ENCODE measurements at regions not wholly inside any gene's neighbourhood (a gene's known extent, or its start where the extent isn't known, plus 50 kb on each side); places are given as distances from the start of the nearest gene placed in this dataset.

DNA sequence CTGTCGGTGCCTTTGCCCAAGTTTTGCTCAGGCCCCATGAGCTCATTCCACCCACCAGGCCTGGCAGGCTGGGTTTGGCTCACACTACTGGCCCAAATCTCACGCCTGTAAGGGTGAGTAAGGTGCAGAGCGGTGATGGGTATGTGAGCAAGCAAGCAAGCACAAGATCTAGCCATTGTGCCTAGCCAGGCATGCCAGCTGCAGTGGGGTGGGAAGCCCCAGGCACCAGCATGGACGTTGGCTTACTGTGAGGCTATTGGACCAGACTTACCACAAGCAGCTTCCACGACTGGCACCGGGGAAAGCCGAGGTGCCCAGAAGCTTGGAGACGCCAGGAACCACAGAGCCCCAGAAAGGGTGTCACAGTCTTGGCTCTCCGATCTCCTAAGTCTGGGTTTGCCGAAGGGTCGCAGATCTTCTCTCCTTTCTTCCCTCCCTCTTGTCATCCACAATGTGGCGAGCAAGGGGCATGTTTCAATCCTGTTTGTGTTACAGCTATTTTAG is 2659.4 kb upstream of the PCDH20 start:
- WGBS (ENCODE audit: insufficient coverage), result 95% methylated on average over 11 of the region's 12 CpGs
- Histone ChIP-seq H3K36me3 (ENCODE audit: control insufficient read depth in 4 of 4, insufficient read depth in 4 of 4, low read length in 3 of 4) (no peaks in the 10 kb centered on the region), H3K4me1 (ENCODE audit: control extremely low read depth in 1 of 4, control insufficient read depth in 4 of 4, insufficient read depth in 4 of 4, low read length in 3 of 4) (peaks cover 0 to 3% (median 0%) of the 10 kb centered on the region in 4 experiments), H3K4me3 (ENCODE audit: control insufficient read depth in 1 of 7, extremely low read depth in 1 of 7, insufficient read depth in 4 of 7, low read depth in 2 of 7, low read length in 6 of 7) (peak overlapping the region in 2 of 7 experiments; percentile 0 to 44), H3K27me3 (replicated peaks in 2 of 5; ENCODE audit: control insufficient read depth in 4 of 5, insufficient read depth in 5 of 5, low read length in 4 of 5) (no peaks in the 10 kb centered on the region), H3K9me3 (ENCODE audit: control extremely low read depth in 1 of 5, control insufficient read depth in 4 of 5, insufficient read depth in 2 of 5, low read depth in 1 of 5, low read length in 4 of 5) (peaks cover 0 to 3% (median 0%) of the 10 kb centered on the region in 5 experiments), H3K27ac (ENCODE audit: insufficient read depth in 1 of 2, low read depth in 1 of 2, low read length in 2 of 2, poor library complexity in 1 of 2, severe bottlenecking in 2 of 2) (peak overlapping the region in 1 of 2 experiments; percentile 29)
- DNase-seq, result no peak
- ChIA-PET CTCF (no interaction called here), POLR2A (no interaction called here)

DNA sequence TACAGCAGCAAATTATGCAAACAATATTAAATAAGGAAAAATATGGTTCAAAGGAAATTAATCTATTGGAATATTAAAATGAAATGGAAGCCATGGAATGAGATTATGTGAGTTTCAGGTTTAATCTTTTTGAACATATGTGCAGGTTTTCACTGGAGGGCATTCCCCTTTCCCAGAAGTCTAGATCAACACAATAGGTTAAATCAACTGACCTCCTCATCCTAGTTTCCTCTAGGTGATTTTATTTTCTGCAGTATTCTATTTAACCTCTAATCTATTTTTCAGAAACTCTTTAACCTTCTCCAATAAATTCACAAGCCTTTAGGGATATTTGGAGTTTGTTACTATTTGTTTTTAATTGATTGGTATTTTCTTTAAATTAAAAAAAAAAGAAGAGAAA is 2657.6 kb upstream of the PCDH20 start:
- H3K4me1 ChIP-seq (ENCODE audit: control extremely low read depth in 1 of 4, control insufficient read depth in 4 of 4, insufficient read depth in 4 of 4, low read length in 3 of 4), result peaks cover 0 to 3% (median 0%) of the 10 kb centered on the region in 4 experiments
- H3K9me3 ChIP-seq (ENCODE audit: control extremely low read depth in 1 of 5, control insufficient read depth in 4 of 5, insufficient read depth in 2 of 5, low read depth in 1 of 5, low read length in 4 of 5), result peaks cover 0 to 3% (median 0%) of the 10 kb centered on the region in 5 experiments
- no peak overlapping the region for H3K27ac ChIP-seq (ENCODE audit: insufficient read depth in 1 of 2, low read depth in 1 of 2, low read length in 2 of 2, poor library complexity in 1 of 2, severe bottlenecking in 2 of 2)
- POLR2A ChIA-PET, result no interaction called here
- H3K27me3 ChIP-seq (replicated peaks in 2 of 5; ENCODE audit: control insufficient read depth in 4 of 5, insufficient read depth in 5 of 5, low read length in 4 of 5), result no peaks in the 10 kb centered on the region
- no peak overlapping the region for H3K4me3 ChIP-seq (ENCODE audit: control insufficient read depth in 1 of 7, extremely low read depth in 1 of 7, insufficient read depth in 4 of 7, low read depth in 2 of 7, low read length in 6 of 7)
- no peak for DNase-seq
- CTCF ChIA-PET, result no interaction called here
- no peaks in the 10 kb centered on the region for H3K36me3 ChIP-seq (ENCODE audit: control insufficient read depth in 4 of 4, insufficient read depth in 4 of 4, low read length in 3 of 4)

DNA sequence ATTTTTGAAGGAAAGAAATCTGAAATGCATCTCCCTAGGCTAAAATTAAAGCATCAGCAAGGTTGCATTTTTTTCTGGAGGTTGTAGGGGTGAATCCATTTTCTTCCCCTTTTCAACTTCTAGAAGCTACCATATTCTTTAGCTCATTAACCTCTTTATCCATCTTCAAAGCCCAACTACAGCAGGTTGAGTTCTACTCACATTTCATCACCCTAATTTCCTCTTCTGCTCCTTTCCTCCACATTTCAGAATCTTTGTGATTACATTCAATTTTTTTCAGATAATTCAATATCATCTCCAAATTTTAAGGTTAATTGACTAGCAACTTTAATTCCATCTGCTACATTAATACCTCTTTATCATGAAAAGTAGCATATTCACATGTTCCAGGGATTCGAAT is 2655.7 kb upstream of the PCDH20 start:
- H3K9me3 ChIP-seq (ENCODE audit: control extremely low read depth in 1 of 5, control insufficient read depth in 4 of 5, insufficient read depth in 2 of 5, low read depth in 1 of 5, low read length in 4 of 5), result no peaks in the 10 kb centered on the region
- H3K4me3 ChIP-seq (ENCODE audit: control insufficient read depth in 1 of 7, extremely low read depth in 1 of 7, insufficient read depth in 4 of 7, low read depth in 2 of 7, low read length in 6 of 7), result no peak overlapping the region
- peaks cover 0 to 10% (median 6%) of the 10 kb centered on the region in 4 experiments for H3K4me1 ChIP-seq (ENCODE audit: control extremely low read depth in 1 of 4, control insufficient read depth in 4 of 4, insufficient read depth in 4 of 4, low read length in 3 of 4)
- ChIA-PET POLR2A (no interaction called here), CTCF (no interaction called here)
- no peaks in the 10 kb centered on the region for H3K27me3 ChIP-seq (replicated peaks in 2 of 5; ENCODE audit: control insufficient read depth in 4 of 5, insufficient read depth in 5 of 5, low read length in 4 of 5)
- no peak overlapping the region for H3K27ac ChIP-seq (ENCODE audit: insufficient read depth in 1 of 2, low read depth in 1 of 2, low read length in 2 of 2, poor library complexity in 1 of 2, severe bottlenecking in 2 of 2)
- no peak for DNase-seq
- WGBS (ENCODE audit: insufficient coverage), result no CpG with 5 or more reads among the region's 1 CpG
- H3K36me3 ChIP-seq (ENCODE audit: control insufficient read depth in 4 of 4, insufficient read depth in 4 of 4, low read length in 3 of 4), result no peaks in the 10 kb centered on the region

DNA sequence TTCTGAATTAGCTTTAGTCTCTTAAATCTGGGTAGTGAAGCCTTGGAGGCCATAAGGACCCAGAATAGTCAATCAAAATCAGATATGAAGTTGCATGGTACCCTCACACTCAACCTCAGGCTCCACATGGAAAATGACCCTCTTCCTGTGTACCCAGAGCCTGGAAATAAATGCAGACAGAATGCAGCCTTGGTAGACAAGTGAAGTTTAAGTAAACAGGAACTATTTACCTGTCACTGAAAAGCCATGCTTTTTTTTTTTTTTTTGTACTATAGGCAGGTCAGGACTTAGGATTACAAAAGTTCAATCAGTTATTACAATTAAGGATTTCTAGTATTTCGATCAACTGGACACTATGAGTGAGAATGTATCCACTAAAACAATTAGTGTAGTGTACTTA is 2654.2 kb upstream of the PCDH20 start:
- DNase-seq, result no peak
- no CpG with 5 or more reads among the region's 1 CpG for WGBS (ENCODE audit: insufficient coverage)
- ChIA-PET CTCF (no interaction called here), POLR2A (interaction anchor here (0.8 kb wide), 1 partner anchor 922 kb away, joined by 5 read pairs; no protein-coding TSS in a partner anchor)
- Histone ChIP-seq H3K27ac (ENCODE audit: insufficient read depth in 1 of 2, low read depth in 1 of 2, low read length in 2 of 2, poor library complexity in 1 of 2, severe bottlenecking in 2 of 2) (no peak overlapping the region), H3K36me3 (ENCODE audit: control insufficient read depth in 4 of 4, insufficient read depth in 4 of 4, low read length in 3 of 4) (no peaks in the 10 kb centered on the region), H3K27me3 (replicated peaks in 2 of 5; ENCODE audit: control insufficient read depth in 4 of 5, insufficient read depth in 5 of 5, low read length in 4 of 5) (no peaks in the 10 kb centered on the region), H3K4me3 (ENCODE audit: control insufficient read depth in 1 of 7, extremely low read depth in 1 of 7, insufficient read depth in 4 of 7, low read depth in 2 of 7, low read length in 6 of 7) (no peak overlapping the region), H3K9me3 (ENCODE audit: control extremely low read depth in 1 of 5, control insufficient read depth in 4 of 5, insufficient read depth in 2 of 5, low read depth in 1 of 5, low read length in 4 of 5) (no peaks in the 10 kb centered on the region), H3K4me1 (ENCODE audit: control extremely low read depth in 1 of 4, control insufficient read depth in 4 of 4, insufficient read depth in 4 of 4, low read length in 3 of 4) (peaks cover 0 to 12% (median 6%) of the 10 kb centered on the region in 4 experiments)

- WGBS (ENCODE audit: insufficient coverage), result no CpG with 5 or more reads among the region's 2 CpGs
- H3K4me3 ChIP-seq (ENCODE audit: control insufficient read depth in 1 of 7, extremely low read depth in 1 of 7, insufficient read depth in 4 of 7, low read depth in 2 of 7, low read length in 6 of 7), result no peak overlapping the region
- peaks cover 0 to 14% (median 6%) of the 10 kb centered on the region in 4 experiments for H3K4me1 ChIP-seq (ENCODE audit: control extremely low read depth in 1 of 4, control insufficient read depth in 4 of 4, insufficient read depth in 4 of 4, low read length in 3 of 4)
- peak in 2 of 3 donors; percentile 58 to 76 for DNase-seq
- H3K9me3 ChIP-seq (ENCODE audit: control extremely low read depth in 1 of 5, control insufficient read depth in 4 of 5, insufficient read depth in 2 of 5, low read depth in 1 of 5, low read length in 4 of 5), result no peaks in the 10 kb centered on the region
- H3K36me3 ChIP-seq (ENCODE audit: control insufficient read depth in 4 of 4, insufficient read depth in 4 of 4, low read length in 3 of 4), result no peaks in the 10 kb centered on the region
- POLR2A ChIA-PET, result no interaction called here
- no peak overlapping the region for H3K27ac ChIP-seq (ENCODE audit: insufficient read depth in 1 of 2, low read depth in 1 of 2, low read length in 2 of 2, poor library complexity in 1 of 2, severe bottlenecking in 2 of 2)
- H3K27me3 ChIP-seq (replicated peaks in 2 of 5; ENCODE audit: control insufficient read depth in 4 of 5, insufficient read depth in 5 of 5, low read length in 4 of 5), result no peaks in the 10 kb centered on the region
- CTCF ChIA-PET, result no interaction called here
These were observed 2651.1 kb upstream of the PCDH20 start for GRCh38 chr13:64066711-64067110.

DNA sequence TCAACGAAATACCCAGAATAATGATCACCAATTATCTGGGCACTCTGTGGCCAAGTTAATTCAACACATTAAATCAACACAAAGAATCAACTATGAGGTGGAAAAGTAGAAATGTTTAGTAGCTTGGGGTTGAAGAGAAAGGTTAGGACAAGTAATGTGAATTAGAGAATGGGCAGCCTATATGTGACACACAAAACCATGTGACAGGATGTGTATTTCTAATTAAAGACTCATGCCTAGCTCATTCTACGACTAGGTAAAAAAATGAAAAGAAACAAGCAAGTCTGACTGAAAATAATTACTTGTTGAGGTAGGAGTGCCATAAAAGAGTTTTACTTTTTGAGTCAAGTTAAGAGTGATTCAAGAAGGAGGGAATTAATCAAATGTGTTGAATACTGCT is 2646.0 kb upstream of the PCDH20 start:
- WGBS (ENCODE audit: insufficient coverage), result 93% methylated on average over 1 of the region's 2 CpGs
- ChIA-PET CTCF (no interaction called here), POLR2A (no interaction called here)
- H3K4me1 ChIP-seq (ENCODE audit: control extremely low read depth in 1 of 4, control insufficient read depth in 4 of 4, insufficient read depth in 4 of 4, low read length in 3 of 4), result peaks cover 0 to 10% (median 2%) of the 10 kb centered on the region in 4 experiments
- no peak for DNase-seq
- no peaks in the 10 kb centered on the region for H3K36me3 ChIP-seq (ENCODE audit: control insufficient read depth in 4 of 4, insufficient read depth in 4 of 4, low read length in 3 of 4)
- H3K27me3 ChIP-seq (replicated peaks in 2 of 5; ENCODE audit: control insufficient read depth in 4 of 5, insufficient read depth in 5 of 5, low read length in 4 of 5), result no peaks in the 10 kb centered on the region
- H3K27ac ChIP-seq (ENCODE audit: insufficient read depth in 1 of 2, low read depth in 1 of 2, low read length in 2 of 2, poor library complexity in 1 of 2, severe bottlenecking in 2 of 2), result no peak overlapping the region
- no peak overlapping the region for H3K4me3 ChIP-seq (ENCODE audit: control insufficient read depth in 1 of 7, extremely low read depth in 1 of 7, insufficient read depth in 4 of 7, low read depth in 2 of 7, low read length in 6 of 7)
- H3K9me3 ChIP-seq (ENCODE audit: control extremely low read depth in 1 of 5, control insufficient read depth in 4 of 5, insufficient read depth in 2 of 5, low read depth in 1 of 5, low read length in 4 of 5), result peaks cover 0 to 1% (median 0%) of the 10 kb centered on the region in 5 experiments

- peaks cover 0 to 13% (median 2%) of the 10 kb centered on the region in 5 experiments for H3K9me3 ChIP-seq (ENCODE audit: control extremely low read depth in 1 of 5, control insufficient read depth in 4 of 5, insufficient read depth in 2 of 5, low read depth in 1 of 5, low read length in 4 of 5)
- H3K36me3 ChIP-seq (ENCODE audit: control insufficient read depth in 4 of 4, insufficient read depth in 4 of 4, low read length in 3 of 4), result no peaks in the 10 kb centered on the region
- ChIA-PET CTCF (no interaction called here), POLR2A (no interaction called here)
- no peak for DNase-seq
- no peaks in the 10 kb centered on the region for H3K27me3 ChIP-seq (replicated peaks in 2 of 5; ENCODE audit: control insufficient read depth in 4 of 5, insufficient read depth in 5 of 5, low read length in 4 of 5)
- H3K4me1 ChIP-seq (ENCODE audit: control extremely low read depth in 1 of 4, control insufficient read depth in 4 of 4, insufficient read depth in 4 of 4, low read length in 3 of 4), result peaks cover 0 to 22% (median 2%) of the 10 kb centered on the region in 4 experiments
- H3K4me3 ChIP-seq (ENCODE audit: control insufficient read depth in 1 of 7, extremely low read depth in 1 of 7, insufficient read depth in 4 of 7, low read depth in 2 of 7, low read length in 6 of 7), result no peak overlapping the region
- WGBS (ENCODE audit: insufficient coverage), result 91% methylated on average over 1 of the region's 2 CpGs
- no peak overlapping the region for H3K27ac ChIP-seq (ENCODE audit: insufficient read depth in 1 of 2, low read depth in 1 of 2, low read length in 2 of 2, poor library complexity in 1 of 2, severe bottlenecking in 2 of 2)
These were observed 2641.8 kb upstream of the PCDH20 start for GRCh38 chr13:64057372-64058020.
